WTC11 (cell line): ENCODE measurements at regions not wholly inside any gene's neighbourhood (a gene's known extent, or its start where the extent isn't known, plus 50 kb on each side); places are given as distances from the start of the nearest gene placed in this dataset.

Experiments
- ATAC-seq: fragments of 200-7000 bp; cut with Tn5 transposase; 2 replicates; pipeline ENCODE4 v1.10.0; 2021; ENCODE audit warnings: mild to moderate bottlenecking, moderate library complexity
- CTCF ChIA-PET: fragments of 300-600 bp; sonication (Branson Sonifier 250); formaldehyde crosslinking; loops from one replicate; lab custom pipeline; 2021; ENCODE audit warnings: antibody characterized with exemption; lab: Charles Lee
- POLR2A ChIA-PET: fragments of 350-600 bp; sonication (Branson Sonifier 250); formaldehyde crosslinking; loops from one replicate; lab custom pipeline; 2021; ENCODE audit warnings: antibody characterized with exemption; lab: Charles Lee
- DNase-seq: peaks from one replicate; pipeline ENCODE4 v3.0.0; 2021; ENCODE audit warnings: low spot score
- H3K27ac Mint-ChIP-seq: 2 replicates; pipeline ENCODE4 v1.8.0; 2021; ENCODE audit warnings: mixed read lengths
- H3K27me3 Mint-ChIP-seq: 2 replicates; pipeline ENCODE4 v1.8.0; 2021; ENCODE audit warnings: low read depth, mild to moderate bottlenecking, moderate library complexity, mixed read lengths
- H3K36me3 Mint-ChIP-seq: 2 replicates; pipeline ENCODE4 v1.8.0; 2021; ENCODE audit warnings: mixed read lengths
- H3K4me1 Mint-ChIP-seq: 2 replicates; pipeline ENCODE4 v1.8.0; 2022; ENCODE audit warnings: mixed read lengths
- H3K4me3 Mint-ChIP-seq: 2 replicates; pipeline ENCODE4 v1.8.0; 2021; ENCODE audit warnings: mild to moderate bottlenecking, moderate library complexity, mixed read lengths
- H3K9me3 Mint-ChIP-seq: 2 replicates; pipeline ENCODE4 v1.8.0; 2021; ENCODE audit warnings: mixed read lengths
- ATF2 ChIP-seq: sonication (generic); formaldehyde crosslinking; IDR thresholded peaks from 2 replicates; pipeline ENCODE4 v1.8.1; 2022; ENCODE audit warnings: low read depth, missing genetic modification reagents, borderline replicate concordance
- ATF3 ChIP-seq: sonication (generic); formaldehyde crosslinking; conservative IDR thresholded peaks from 2 replicates; pipeline ENCODE4 v1.8.1; 2022; ENCODE audit warnings: mild to moderate bottlenecking, missing genetic modification reagents
- CREM ChIP-seq: sonication (generic); formaldehyde crosslinking; IDR thresholded peaks from 2 replicates; pipeline ENCODE4 v1.8.1; 2022; ENCODE audit warnings: mild to moderate bottlenecking, missing genetic modification reagents, moderate library complexity
- ESRRA ChIP-seq: sonication (generic); formaldehyde crosslinking; IDR thresholded peaks from 2 replicates; pipeline ENCODE4 v1.8.1; 2022; ENCODE audit warnings: mild to moderate bottlenecking, missing genetic modification reagents, borderline replicate concordance
- FOXJ3 ChIP-seq: sonication (generic); formaldehyde crosslinking; IDR thresholded peaks from 2 replicates; pipeline ENCODE4 v1.9.0; 2021; ENCODE audit warnings: missing genetic modification reagents, mild to moderate bottlenecking, borderline replicate concordance
- FOXK1 ChIP-seq: sonication (generic); formaldehyde crosslinking; IDR thresholded peaks from 2 replicates; pipeline ENCODE4 v1.8.0; 2022; ENCODE audit warnings: mild to moderate bottlenecking, moderate library complexity, missing genetic modification reagents
- FOXP1 ChIP-seq: sonication (generic); formaldehyde crosslinking; IDR thresholded peaks from 2 replicates; pipeline ENCODE4 v1.8.0; 2022; ENCODE audit warnings: missing genetic modification reagents, mild to moderate bottlenecking, moderate library complexity, borderline replicate concordance
- GABPB1 ChIP-seq: sonication (generic); formaldehyde crosslinking; IDR thresholded peaks from 2 replicates; pipeline ENCODE4 v1.8.1; 2023; ENCODE audit warnings: mild to moderate bottlenecking, missing genetic modification reagents
- GTF2I ChIP-seq: fragments of 250-450 bp; sonication (Bioruptor Pico); conservative IDR thresholded peaks from 2 replicates; pipeline ENCODE4 v1.4.0; 2021; ENCODE audit warnings: mild to moderate bottlenecking
- HMGXB4 ChIP-seq: sonication (generic); formaldehyde crosslinking; IDR thresholded peaks from 2 replicates; pipeline ENCODE4 v1.8.1; 2023; ENCODE audit warnings: mild to moderate bottlenecking, moderate library complexity, missing genetic modification reagents
- JUN ChIP-seq: sonication (generic); formaldehyde crosslinking; IDR thresholded peaks from 2 replicates; pipeline ENCODE4 v1.8.0; 2023; ENCODE audit warnings: mild to moderate bottlenecking, missing genetic modification reagents
- MYBL2 ChIP-seq: sonication (generic); formaldehyde crosslinking; IDR thresholded peaks from 2 replicates; pipeline ENCODE4 v1.8.1; 2023; ENCODE audit warnings: mild to moderate bottlenecking, moderate library complexity, missing genetic modification reagents
- PRDM15 ChIP-seq: sonication (generic); formaldehyde crosslinking; IDR thresholded peaks from 2 replicates; pipeline ENCODE4 v1.8.0; 2022; ENCODE audit warnings: missing genetic modification reagents
- RORB ChIP-seq: fragments of 250-450 bp; sonication (Bioruptor Pico); IDR thresholded peaks from 2 replicates; pipeline ENCODE4 v1.9.0; 2021; ENCODE audit warnings: mild to moderate bottlenecking
- SMAD4 ChIP-seq: sonication (generic); formaldehyde crosslinking; IDR thresholded peaks from 2 replicates; pipeline ENCODE4 v1.8.0; 2022; ENCODE audit warnings: mild to moderate bottlenecking, missing genetic modification reagents
- SP1 ChIP-seq: sonication (generic); formaldehyde crosslinking; conservative IDR thresholded peaks from 2 replicates; pipeline ENCODE4 v1.8.1; 2022; ENCODE audit warnings: missing genetic modification reagents
- TCF7 ChIP-seq: sonication (generic); formaldehyde crosslinking; IDR thresholded peaks from 2 replicates; pipeline ENCODE4 v1.8.0; 2022; ENCODE audit warnings: mild to moderate bottlenecking, low read depth, missing genetic modification reagents, moderate library complexity
- TEAD4 ChIP-seq: sonication (generic); formaldehyde crosslinking; IDR thresholded peaks from 2 replicates; pipeline ENCODE4 v1.8.0; 2022; ENCODE audit warnings: mild to moderate bottlenecking, missing genetic modification reagents
- ZBTB43 ChIP-seq: sonication (generic); formaldehyde crosslinking; IDR thresholded peaks from 2 replicates; pipeline ENCODE4 v1.8.1; 2023; ENCODE audit warnings: mild to moderate bottlenecking, missing genetic modification reagents
- ZNF121 ChIP-seq: sonication (generic); formaldehyde crosslinking; IDR thresholded peaks from 2 replicates; pipeline ENCODE4 v1.8.0; 2023; ENCODE audit warnings: missing genetic modification reagents
- ZNF138 ChIP-seq: sonication (generic); formaldehyde crosslinking; conservative IDR thresholded peaks from 2 replicates; pipeline ENCODE4 v1.8.1; 2022; ENCODE audit warnings: mild to moderate bottlenecking, moderate library complexity, missing genetic modification reagents
- ZSCAN18 ChIP-seq: fragments of 250-450 bp; sonication (Bioruptor Pico); IDR thresholded peaks from 2 replicates; pipeline ENCODE4 v2.1.2; 2022; ENCODE audit warnings: mild to moderate bottlenecking, moderate library complexity

- ATAC-seq (no peak), DNase-seq (no peak)
- CTCF ChIA-PET: no interaction called here
- TF ChIP-seq FOXK1 (CRISPR knock-in tag) (no peak), MYBL2 (CRISPR knock-in tag) (no peak)
- peaks cover 3% of the 10 kb centered on the region; the same call in 1 of the 2 replicates for H3K27me3 Mint-ChIP-seq
- no peaks in the 10 kb centered on the region for H3K36me3 Mint-ChIP-seq
- no peaks in the 10 kb centered on the region; the same call in 1 of the 2 replicates for H3K4me1 Mint-ChIP-seq
- H3K4me3 Mint-ChIP-seq: no peak overlapping the region
- POLR2A ChIA-PET: no interaction called here
- H3K9me3 Mint-ChIP-seq: peaks cover 12% of the 10 kb centered on the region
- no peak overlapping the region for H3K27ac Mint-ChIP-seq
These were observed 324.4 kb upstream of the ZNF32 start for GRCh38 chr10:43972976-43973647.

- no peak for ATAC-seq
- Mint-ChIP-seq H3K27me3 (peaks cover 3% of the 10 kb centered on the region; the same call in 1 of the 2 replicates), H3K36me3 (no peaks in the 10 kb centered on the region), H3K4me1 (no peaks in the 10 kb centered on the region; the same call in 1 of the 2 replicates), H3K9me3 (peaks cover 10% of the 10 kb centered on the region), H3K4me3 (no peak overlapping the region), H3K27ac (no peak overlapping the region)
- DNase-seq: no peak
- POLR2A ChIA-PET: no interaction called here
- TF ChIP-seq ESRRA (CRISPR knock-in tag): no peak
- TF ChIP-seq ZBTB43: no peak
- no peak for TF ChIP-seq ZNF121 (CRISPR knock-in tag)
- TF ChIP-seq RORB (CRISPR knock-in tag): no peak
- no peak for TF ChIP-seq ZNF138 (CRISPR knock-in tag)
- no peak for TF ChIP-seq GABPB1
- no peak for TF ChIP-seq ZSCAN18 (CRISPR knock-in tag)
- no peak for TF ChIP-seq CREM (CRISPR knock-in tag)
- TF ChIP-seq ATF3 (CRISPR knock-in tag): no peak
- no peak for TF ChIP-seq JUN (CRISPR knock-in tag)
- TF ChIP-seq HMGXB4 (CRISPR knock-in tag): no peak
- no peak for TF ChIP-seq FOXJ3 (CRISPR knock-in tag)
- no peak for TF ChIP-seq SMAD4
- TF ChIP-seq TCF7 (CRISPR knock-in tag): no peak
- TF ChIP-seq FOXP1 (CRISPR knock-in tag): no peak
- TF ChIP-seq GTF2I (CRISPR knock-in tag): no peak
- no peak for TF ChIP-seq SP1
- no peak for TF ChIP-seq TEAD4 (CRISPR knock-in tag)
- TF ChIP-seq ATF2: no peak
- TF ChIP-seq PRDM15: no peak
- CTCF ChIA-PET: no interaction called here
These were observed 323.3 kb upstream of the ZNF32 start for GRCh38 chr10:43971981-43972380.
